ENCODE measurements at regions not wholly inside any gene's neighbourhood (a gene's known extent, or its start where the extent isn't known, plus 50 kb on each side); places are given as distances from the start of the nearest gene placed in this dataset.

DNA sequence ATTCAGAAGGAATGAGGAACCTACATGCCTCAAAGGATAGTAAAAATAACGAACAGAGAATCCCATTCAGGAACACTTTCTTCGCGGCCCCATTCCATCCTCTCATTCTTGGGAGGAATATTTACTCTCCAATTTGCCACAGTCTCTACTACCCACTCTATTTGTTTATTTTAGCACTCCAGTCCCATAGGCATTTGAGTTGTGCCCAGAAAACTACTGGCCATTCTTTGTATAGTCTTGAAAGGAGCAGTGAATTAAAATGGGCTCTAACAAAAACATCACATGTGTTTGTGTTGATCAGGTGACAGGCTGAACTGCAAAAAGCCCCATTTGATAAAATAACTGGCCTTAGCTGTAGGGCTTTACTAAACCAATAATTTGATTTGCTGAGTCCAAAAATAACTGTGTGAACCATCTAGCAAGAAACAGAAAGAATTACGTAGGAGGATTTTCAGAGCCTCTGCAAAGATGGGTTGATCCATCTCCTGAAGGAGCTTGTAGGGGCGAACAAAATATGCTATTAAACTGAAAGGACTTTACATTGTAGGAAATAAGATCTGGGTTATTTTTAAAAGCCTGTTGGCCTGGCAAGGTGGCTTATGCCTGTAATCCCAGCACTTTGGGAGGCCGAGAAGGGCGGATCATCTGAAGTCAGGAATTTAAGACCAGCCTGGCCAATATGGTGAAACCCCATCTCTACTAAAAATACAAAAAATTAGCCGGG, 142.3 kb upstream of the CPNE8 start:
- TF ChIP-seq POLR2AphosphoS5 (IDR thresholded peaks at IDR 0.05; ENCODE audit: insufficient read depth, low read depth, low read length) (no peak), FOS (IDR thresholded peaks at IDR 0.05; ENCODE audit: borderline replicate concordance, insufficient read depth, low read length) (no peak), JUN (IDR thresholded peaks at IDR 0.05; ENCODE audit: borderline replicate concordance, insufficient read depth, insufficient read length, low read depth) (no peak), MYC (IDR thresholded peaks at IDR 0.05; ENCODE audit: low read depth, low read length) (no peak), MAX (IDR thresholded peaks at IDR 0.05; ENCODE audit: insufficient read depth, insufficient read length) (no peak), GATA2 (IDR thresholded peaks at IDR 0.05; ENCODE audit: insufficient read depth, insufficient read length, low read depth, low read length) (no peak), EZH2 (IDR thresholded peaks at IDR 0.05; ENCODE audit: borderline replicate concordance, low read depth, low read length, severe bottlenecking) (no peak), POLR2A (IDR thresholded peaks at IDR 0.05; ENCODE audit: low read depth, low read length) (no peak)
- TF ChIP-seq, protein P1, sequence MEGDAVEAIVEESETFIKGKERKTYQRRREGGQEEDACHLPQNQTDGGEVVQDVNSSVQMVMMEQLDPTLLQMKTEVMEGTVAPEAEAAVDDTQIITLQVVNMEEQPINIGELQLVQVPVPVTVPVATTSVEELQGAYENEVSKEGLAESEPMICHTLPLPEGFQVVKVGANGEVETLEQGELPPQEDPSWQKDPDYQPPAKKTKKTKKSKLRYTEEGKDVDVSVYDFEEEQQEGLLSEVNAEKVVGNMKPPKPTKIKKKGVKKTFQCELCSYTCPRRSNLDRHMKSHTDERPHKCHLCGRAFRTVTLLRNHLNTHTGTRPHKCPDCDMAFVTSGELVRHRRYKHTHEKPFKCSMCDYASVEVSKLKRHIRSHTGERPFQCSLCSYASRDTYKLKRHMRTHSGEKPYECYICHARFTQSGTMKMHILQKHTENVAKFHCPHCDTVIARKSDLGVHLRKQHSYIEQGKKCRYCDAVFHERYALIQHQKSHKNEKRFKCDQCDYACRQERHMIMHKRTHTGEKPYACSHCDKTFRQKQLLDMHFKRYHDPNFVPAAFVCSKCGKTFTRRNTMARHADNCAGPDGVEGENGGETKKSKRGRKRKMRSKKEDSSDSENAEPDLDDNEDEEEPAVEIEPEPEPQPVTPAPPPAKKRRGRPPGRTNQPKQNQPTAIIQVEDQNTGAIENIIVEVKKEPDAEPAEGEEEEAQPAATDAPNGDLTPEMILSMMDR (IDR thresholded peaks at IDR 0.05; ENCODE audit: extremely low read depth in 1 of 2, insufficient read depth in 1 of 2, low read depth in 1 of 2, low read length in 2 of 2): no peak
- Histone ChIP-seq H3K4me1 (ENCODE audit: control insufficient read depth, extremely low read depth, insufficient read depth, low read length) (no peaks in the 10 kb centered on the region), H3K9me1 (replicated peaks; ENCODE audit: control insufficient read depth, extremely low read depth, insufficient read depth, low read length) (no peaks in the 10 kb centered on the region), H3K4me2 (ENCODE audit: insufficient read depth, low read length) (no peak overlapping the region), H4K20me1 (replicated peaks; ENCODE audit: control insufficient read depth, extremely low read depth, insufficient read depth, low read length) (no peaks in the 10 kb centered on the region), H3K79me2 (ENCODE audit: control insufficient read depth, insufficient read depth, low read length) (no peaks in the 10 kb centered on the region), H3K9me3 (replicated peaks; ENCODE audit: control insufficient read depth, insufficient read depth, low read length) (no peaks in the 10 kb centered on the region), H3K36me3 (ENCODE audit: control insufficient read depth in 2 of 2, extremely low read depth in 1 of 2, insufficient read depth in 2 of 2, low read length in 2 of 2) (no peaks in the 10 kb centered on the region), H3K27ac (ENCODE audit: insufficient read depth, low read depth, low read length) (no peak overlapping the region), H3K9ac (replicated peaks; ENCODE audit: extremely low read depth, insufficient read depth, low read length) (no peak overlapping the region), H3K27me3 (ENCODE audit: control insufficient read depth in 2 of 2, insufficient read depth in 2 of 2, low read length in 2 of 2) (no peaks in the 10 kb centered on the region), H2AFZ (ENCODE audit: low read depth, low read length) (no peak overlapping the region), H3K4me3 (replicated peaks in 1 of 3; ENCODE audit: insufficient read depth in 1 of 3, low read depth in 1 of 3, low read length in 3 of 3) (no peak overlapping the region)
- no TSS peak for BruUV-seq (replicated peaks)
- intact Hi-C loops (cut with micrococcal nuclease): no loop called here
- CTCF ChIA-PET: no interaction called here
- dilution Hi-C loops (cut with MboI; ENCODE audit: extremely low pct_ligation_motif_present, low sequenced_read_pairs): no loop called here
- POLR2A ChIA-PET: no interaction called here
- no peak for FAIRE-seq
- no peak for DNase-seq (ENCODE audit: low read depth, low spot score)

Data from endothelial cell of umbilical vein (primary cell).